GM21619 (cell line): ENCODE measurements at regions not wholly inside any gene's neighbourhood (a gene's known extent, or its start where the extent isn't known, plus 50 kb on each side); places are given as distances from the start of the nearest gene placed in this dataset.

Experiments
- ATAC-seq: cut with Tn5 transposase; IDR thresholded peaks from one replicate; pipeline ENCODE4 v1.9.1; 2021; ENCODE audit not compliant: unreplicated experiment

DNA sequence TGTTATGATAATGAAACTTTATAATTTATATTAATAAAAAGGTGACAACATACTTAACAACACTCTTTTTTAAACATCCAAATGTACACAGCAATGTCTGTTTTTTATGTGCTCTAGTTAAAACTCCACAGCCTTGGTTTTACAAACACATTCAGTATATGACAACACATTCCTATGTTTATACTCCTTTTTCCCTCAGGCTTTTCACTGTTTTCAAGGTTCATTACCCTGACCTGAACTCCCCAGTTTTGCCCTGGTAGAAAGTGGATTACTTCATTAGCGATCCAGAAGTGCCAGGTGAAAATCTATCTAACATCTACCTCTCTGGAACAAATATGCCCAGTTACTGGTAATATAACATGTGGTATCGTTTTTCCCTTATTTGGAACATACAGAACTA lies 340.2 kb upstream of the DDHD1 start:
- no peak for ATAC-seq

DNA sequence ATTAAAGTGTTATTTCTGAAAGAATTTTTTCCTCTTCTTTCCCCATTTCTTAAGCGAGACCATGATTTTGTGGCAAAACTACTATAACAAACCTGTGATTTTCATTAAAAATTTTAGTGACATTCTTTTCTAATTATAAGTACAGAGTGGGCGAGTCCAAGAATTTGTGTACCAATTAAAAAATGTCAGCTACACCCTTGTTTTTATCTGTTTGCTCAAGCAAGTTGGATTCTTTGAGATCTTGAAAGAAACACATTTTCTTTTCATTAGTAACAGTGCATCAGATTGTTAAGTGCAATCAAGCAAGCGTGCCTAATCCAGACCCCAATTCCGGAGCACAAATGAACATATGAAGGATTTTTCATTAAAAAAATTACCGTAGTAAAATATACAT lies 338.8 kb upstream of the DDHD1 start:
- ATAC-seq, result no peak

DNA sequence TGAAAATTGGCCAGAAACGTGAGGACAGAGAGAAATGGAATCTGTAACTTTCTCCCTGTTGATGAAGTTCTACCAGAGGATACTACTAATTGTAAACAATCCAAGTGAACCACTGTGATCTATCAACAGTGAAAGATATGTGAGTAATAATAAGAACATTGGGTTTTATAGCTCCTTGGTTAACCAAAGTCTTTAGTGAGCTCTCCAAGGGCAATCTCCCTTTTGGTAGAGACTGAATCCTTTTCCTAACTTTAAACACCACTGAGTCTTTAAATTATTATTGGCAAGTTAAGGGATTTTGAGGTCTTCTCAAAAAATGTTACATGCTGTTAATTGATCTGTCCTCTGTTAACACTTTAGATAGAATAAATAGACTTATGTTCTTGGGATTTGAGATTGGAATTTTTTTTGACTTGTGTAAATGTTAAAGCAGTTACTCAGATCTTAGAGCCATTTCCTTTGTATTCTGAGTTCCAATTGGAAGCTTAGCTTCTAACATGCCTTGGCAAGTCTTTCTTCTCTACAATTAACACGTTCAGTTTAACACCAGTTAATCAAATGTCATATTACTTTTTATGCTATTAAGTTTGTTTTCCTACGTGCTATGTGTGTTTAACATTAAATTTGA lies 338.2 kb upstream of the DDHD1 start:
- ATAC-seq, result no peak

DNA sequence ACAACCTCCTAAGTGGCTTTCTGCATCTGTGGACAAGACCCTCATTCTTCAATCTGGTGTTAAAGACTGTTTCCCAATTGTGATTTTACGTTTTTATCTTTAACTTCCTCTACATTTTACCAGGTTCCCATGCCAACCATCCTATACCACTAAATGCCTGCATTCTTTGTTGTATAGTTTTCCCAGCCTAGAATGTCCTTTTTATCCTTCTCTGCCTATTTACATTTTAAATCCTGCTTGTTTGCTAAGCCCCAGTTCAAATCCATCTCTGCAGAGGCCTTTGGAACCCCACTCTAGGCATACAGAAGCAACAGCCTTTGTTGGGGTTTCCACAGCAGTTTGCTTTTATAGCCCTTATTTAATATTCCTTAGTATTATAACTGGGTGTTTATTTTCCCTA lies 325.1 kb upstream of the DDHD1 start:
- no peak for ATAC-seq

DNA sequence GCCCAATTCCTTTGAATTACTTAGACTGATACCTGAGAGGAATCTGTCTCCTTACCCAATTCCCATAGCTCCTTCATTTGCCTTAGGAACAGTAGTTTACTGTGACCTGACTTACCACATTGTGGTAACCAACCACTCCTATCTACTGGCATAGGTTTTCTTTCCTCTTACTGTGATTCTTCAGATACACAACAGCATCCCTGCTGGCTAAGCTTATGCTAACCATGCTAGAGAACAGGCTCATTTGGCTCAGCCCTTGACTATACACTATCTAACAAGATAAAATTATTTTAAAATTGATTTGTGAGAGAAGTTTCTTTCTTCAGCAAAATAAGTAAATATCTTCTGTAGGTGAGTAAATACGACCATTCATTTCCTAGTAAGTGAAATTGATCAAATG lies 320.4 kb upstream of the DDHD1 start:
- ATAC-seq, result no peak

DNA sequence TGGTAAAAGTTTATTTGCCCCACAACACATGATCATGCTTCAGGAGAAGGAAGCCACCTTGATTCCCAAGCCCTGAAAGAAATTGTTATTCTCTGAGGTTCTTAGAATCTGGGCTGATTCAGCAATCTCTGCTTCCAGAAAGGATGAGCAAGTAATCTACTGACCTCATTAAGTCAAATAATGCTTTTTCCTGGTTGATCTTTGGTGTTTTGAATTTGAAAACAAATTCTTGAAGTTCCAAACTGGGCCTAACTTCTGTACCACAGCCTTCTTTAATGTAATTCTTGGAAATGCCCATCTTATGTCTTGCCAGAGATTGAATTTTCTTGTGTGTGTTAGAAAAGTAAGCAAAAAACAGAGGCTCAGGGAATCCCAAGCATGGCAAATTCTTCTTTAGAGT lies 319.2 kb upstream of the DDHD1 start:
- no peak for ATAC-seq

DNA sequence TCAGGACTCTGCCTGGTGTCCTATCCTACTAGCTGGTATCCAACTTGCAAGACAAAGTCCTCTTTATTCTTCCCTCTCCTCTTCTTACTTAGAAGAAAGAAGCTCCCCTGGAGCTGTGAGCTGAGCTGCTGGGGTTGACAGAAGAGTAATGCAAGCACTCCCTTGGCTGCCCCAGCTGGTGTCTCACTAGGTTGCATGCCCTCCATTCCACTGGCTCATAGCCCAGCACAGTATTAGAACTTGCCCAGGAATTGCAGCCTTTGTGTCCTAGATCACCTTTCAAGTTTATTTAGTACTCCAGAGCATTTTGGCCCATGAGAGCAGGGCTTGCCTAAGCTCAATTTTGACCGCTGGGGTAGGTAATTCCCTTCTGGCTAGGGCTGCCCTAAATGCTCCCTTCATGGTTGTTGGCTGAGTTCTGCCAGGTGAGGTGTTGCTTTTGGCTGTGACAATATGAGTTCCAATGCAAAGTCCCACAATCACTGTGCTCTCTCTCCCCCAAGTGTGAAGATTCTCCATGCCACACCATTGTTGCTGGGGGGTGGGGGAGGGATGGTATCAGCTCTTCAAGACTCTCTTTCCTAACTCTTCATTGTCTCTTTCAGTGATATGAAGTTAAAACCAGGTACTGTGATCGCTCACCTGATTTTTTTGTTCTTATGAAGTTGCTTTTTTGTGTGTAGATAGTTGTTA lies 317.4 kb upstream of the DDHD1 start:
- no peak for ATAC-seq

DNA sequence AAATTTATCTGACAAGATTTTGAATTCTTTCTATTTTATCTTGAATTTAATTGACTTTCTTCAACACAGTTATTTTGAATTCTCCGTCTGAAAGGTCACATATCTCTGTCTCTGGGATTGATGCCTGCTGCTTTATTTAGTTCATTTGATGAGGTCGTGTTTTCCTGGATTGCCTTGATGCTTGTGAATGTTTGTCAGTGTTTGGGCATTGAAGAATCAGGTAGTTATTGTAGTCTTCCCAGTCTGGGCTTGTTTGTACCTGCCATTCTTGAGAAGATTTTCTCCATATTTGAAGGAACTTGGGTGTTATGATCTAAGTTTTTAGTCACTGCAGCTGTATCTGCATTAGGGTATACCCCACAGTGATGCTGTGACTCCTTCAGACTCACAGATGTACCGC lies 315.8 kb upstream of the DDHD1 start:
- no peak for ATAC-seq

DNA sequence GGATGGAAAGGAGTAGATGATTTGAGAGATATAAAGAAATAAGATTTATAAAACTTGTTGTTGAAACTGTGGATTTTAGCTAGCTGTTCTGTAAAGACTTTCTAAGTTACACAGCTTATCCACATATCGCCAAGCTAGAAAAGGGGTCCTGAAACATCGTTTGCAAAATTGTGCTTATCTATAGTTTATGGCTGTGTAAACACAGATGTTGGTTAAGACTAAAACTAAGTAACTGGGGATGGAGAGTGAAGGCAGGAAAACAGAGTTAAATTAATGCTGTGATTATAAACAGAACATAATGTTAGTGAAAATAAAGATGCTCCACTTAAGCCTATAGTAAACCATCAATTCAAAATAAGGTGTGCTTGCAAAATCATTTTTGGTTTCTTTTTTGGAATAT lies 311.3 kb upstream of the DDHD1 start:
- no peak for ATAC-seq

DNA sequence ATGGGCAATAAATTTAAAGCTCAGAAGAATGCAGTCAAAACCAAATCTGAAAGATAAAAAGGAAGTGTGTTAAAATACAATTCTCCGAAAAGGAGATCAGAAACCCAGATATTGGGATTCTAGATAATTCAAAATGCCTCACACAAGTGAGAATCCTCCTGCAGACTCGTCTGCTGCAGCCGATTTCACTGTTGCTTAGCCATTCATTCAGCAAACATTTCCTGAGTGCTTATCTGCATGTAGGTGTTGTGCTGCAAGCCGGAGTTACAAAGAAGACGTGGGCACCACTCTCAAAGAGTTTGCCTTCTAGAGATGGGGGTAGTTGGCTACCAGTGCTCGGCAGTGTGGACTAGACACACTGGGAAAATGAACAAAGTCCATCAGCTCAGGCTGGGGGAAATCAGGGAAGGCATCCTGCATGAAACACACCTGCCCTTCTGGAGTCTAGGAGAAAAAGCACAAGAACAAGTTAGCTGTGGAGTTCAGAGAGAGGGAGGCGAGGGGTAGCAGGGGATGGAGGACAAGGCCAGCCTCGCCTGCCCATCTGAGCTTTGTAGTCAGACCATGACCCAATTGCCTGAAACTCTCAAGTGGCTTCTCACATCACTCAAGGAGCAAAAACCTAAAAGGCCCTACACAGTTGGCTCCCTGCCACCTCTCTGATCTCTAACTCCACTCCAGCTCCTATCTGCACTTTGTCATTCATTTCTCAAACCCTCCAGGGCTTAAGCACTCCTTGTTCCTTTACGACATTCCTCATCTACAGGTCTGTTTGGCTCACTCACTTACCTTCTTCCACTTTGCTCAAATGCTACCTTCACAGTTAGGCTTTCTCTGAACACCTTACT lies 310.0 kb upstream of the DDHD1 start:
- ATAC-seq, result no peak

DNA sequence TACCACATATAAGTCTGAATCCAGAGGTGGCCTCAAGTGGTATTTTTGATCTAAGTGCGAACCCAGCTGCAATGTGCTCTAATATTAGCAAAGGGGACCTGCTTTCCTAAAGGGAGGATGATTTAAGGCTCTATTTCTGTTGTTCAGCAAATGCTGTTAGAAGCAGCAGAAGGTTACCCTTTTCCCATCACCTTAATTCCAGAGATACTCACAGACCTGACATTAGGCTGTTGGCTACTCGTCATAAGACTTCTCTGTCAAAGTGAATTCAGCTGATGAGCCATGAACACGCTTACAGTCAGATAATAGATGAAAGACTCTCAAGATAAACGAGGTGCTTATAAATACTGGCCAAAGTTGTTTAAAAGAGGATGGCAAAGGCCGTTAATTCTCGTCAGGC lies 308.7 kb upstream of the DDHD1 start:
- no peak for ATAC-seq

DNA sequence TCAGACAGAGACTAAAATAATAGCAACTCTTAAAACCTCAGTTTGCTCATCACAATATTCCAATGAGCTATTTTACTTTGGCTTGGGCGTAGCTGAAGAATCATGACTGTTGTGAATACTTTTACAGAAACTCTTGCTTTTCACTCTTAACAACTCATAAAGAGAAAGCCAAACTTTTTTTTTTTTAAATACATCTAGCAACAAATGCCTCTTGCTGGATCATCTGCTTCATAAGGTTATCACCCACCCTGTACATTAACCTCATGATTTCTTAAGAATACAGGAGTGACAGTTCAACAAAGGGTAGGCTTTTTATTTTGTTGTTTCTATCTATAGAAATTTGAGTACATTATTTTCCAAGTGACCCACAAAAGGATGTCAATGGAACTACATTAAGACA lies 307.4 kb upstream of the DDHD1 start:
- no peak for ATAC-seq

DNA sequence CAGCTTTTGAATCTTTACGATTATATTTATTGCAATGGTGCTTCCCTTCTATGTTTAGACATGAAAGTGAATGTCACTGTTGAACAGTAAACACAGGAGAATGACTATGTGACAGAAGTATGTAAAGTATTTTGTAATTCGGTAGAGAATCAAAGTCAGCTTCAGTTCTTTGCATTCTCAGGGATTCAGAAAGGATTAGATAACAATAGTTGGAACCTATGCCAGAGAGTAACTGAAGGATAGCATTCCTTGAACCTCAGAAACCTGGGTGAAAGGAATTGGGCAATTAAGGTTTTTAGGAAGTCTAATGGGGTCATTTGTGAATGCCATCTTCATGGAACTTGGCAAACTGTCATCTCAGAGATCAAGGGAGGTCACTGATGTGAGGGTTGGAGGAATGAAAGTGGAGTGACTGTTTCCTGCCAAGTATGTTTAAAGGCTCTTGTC lies 305.3 kb upstream of the DDHD1 start:
- ATAC-seq, result no peak

DNA sequence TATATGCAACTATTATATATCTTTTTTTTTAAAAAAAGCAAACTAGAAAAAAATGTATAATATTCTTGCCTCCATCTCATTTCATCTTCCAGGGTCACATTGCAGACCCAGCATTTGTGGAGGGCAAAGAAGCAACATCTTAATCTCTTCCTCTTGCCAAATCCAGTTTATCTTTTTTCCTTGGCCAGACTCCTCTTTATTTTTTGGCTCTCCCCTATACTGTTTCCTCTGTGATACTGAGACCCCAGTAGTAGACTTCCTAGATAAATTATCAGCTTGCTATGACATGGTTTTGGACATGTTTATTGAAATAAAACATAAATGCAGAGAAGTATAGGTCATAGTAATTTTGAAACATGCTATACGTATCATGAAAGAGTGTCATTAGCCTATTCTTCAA lies 303.8 kb upstream of the DDHD1 start:
- ATAC-seq, result no peak

DNA sequence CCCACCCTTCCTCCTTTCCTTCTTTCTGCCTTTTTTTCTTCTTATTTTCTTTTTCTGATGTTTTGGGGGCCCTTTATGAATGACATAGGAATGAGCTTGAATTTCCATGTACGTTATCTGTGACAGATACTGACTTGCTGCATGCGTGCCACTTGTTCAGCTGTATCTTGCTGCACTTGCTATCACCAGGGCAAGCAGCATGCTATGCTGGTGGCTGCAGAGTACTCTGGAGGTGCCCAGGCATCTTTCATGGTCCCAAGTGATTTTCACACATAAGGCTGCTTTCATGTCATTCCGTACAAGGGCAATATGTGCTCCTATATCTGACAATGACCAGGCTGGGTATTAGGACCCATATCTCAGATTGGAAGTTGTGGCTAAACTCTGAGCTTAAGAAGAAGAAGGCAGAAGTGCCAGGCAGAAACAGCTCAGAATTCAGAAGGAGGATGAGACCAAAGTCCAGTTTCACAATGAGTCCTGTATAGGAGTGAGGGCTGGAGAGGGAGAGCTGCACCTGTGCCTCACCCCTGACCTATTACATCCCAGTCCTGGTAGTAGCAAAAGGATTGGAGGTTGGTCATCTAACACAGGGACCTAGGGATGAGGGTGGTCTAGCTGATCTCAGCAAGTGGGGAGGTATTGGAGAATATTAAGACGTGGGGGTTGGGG lies 299.0 kb upstream of the DDHD1 start:
- ATAC-seq, result no peak

DNA sequence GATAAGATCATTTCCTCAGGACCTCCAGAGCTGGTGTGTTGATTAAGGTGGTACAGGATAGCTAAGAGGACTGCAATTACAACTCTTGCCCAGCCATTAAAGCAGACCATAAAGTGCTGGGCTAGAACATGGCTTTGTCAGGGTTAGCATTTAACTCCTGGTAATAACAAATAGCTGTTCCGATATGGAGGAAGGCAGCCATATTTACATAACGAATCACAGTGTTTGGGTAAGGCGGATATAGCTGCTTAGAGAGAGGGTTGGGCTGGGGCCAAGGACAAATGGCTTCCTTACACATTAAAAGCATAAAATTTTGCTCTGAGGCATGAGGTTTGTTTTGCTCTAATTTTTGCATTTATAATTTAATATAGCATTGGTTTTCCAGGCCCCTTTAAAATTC lies 297.7 kb upstream of the DDHD1 start:
- no peak for ATAC-seq

DNA sequence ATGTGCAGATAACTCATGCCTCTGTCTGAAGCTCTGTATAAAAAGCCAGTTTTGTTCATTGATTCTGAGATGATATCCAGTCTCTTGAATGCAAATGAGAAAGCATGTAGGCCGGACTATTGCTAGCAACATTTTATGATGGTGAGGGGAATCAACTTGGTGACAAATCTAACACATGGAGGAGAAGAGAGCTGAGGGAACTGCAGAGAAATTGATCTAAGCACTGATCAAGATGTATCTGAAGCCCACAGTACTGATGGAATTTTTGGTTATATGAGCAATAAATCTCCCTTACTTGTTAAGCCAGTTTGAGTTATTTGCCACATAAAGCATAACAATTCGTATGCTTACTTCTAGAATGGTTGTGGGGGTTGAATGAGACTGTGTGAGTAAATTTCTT lies 295.6 kb upstream of the DDHD1 start:
- no peak for ATAC-seq

DNA sequence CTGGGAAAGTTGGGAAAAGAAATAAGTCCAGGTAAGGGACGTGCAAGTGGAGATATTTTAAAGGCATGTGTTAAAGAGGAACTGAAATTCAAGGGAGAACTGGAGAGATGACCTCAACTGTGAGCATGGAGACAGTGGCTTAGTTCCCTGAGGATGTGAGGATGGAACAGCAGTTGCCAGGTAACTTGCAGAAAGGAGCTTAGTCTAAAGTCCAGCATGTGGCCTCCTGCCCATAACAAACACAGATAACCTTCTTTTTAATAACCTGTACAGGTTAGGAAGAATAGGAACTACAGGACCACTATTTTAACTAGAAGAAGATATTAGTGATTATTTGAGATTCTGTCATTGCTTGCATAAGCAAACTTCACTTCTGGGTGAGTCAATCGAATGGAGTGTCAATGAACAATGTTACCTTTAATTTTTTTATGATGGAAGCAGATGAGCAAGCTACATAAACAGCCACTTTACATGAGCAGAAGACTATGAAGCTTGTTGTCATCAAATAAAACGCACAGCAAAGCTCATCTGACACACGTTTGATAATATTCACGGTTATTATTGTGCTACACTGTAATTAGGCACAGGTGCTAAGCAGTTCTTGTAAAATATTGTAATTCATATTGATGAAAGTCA lies 291.7 kb upstream of the DDHD1 start:
- ATAC-seq, result no peak

DNA sequence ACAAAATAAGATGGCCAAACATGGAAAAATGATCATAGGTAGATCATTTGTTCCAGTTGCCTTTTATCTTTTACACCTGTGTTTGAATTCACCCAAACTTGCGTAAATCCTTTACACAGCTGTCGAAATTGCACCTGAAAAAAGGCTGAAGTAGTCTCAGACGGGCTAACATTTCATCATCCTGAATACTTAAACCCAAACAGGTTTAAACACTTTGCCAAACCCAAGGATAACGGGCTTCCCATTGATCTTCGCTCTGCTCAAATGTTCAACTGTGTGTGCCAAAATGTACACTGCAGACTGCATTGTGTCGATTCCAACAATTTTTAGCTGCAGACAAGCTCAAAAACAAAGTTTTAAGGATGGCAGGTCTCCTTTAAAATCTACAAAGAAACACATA lies 288.7 kb upstream of the DDHD1 start:
- ATAC-seq, result no peak

DNA sequence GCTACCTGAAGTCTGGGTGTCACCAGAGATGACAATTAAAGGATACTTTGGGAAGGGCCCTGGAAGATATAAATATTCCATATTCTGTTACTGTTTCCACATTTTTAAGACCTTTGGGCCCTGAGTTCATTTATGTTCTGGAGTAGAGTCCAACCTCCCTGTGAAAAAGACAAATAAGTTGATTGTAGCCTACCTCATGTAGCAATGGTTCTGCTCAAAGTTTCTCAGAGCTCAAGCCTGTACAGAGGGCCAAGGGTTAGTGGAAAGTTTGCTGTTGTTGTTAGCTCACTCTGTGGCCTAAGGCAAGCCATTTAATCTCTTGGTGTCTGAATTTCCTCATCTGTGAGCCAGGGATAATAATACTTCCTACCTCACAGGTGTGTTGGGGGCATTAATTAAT lies 284.7 kb upstream of the DDHD1 start:
- no peak for ATAC-seq

DNA sequence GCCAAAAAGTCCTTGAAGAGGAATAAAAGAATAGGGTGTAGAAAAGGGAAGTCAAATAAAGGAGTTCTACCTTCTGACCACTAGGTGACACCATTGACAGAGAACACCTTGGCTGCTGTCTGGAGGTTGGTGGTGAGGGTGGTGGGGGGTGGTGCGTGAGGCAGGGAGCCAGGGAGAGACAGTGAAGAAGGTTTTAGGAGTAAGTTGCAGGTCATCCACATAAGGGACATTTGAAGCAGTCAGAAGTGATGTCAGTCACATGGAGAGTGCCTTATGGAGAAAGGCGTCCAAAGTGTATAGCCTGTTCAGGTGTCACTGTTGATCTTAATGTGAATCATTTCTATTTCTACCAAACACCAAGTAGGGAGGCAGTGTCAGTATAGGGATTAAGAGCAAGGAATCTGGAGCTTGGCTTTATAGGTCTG lies 279.3 kb upstream of the DDHD1 start:
- ATAC-seq, result peak; percentile 73
